WTC11 (cell line): ENCODE measurements at regions not wholly inside any gene's neighbourhood (a gene's known extent, or its start where the extent isn't known, plus 50 kb on each side); places are given as distances from the start of the nearest gene placed in this dataset.
A peak's percentile ranks its signal among the peaks of the same experiment; 100 is the strongest.

Experiments
- ATAC-seq: fragments of 200-7000 bp; cut with Tn5 transposase; 2 replicates; pipeline ENCODE4 v1.10.0; 2021; ENCODE audit warnings: mild to moderate bottlenecking, moderate library complexity
- CTCF ChIA-PET: fragments of 300-600 bp; sonication (Branson Sonifier 250); formaldehyde crosslinking; loops from one replicate; lab custom pipeline; 2021; ENCODE audit warnings: antibody characterized with exemption; lab: Charles Lee
- POLR2A ChIA-PET: fragments of 350-600 bp; sonication (Branson Sonifier 250); formaldehyde crosslinking; loops from one replicate; lab custom pipeline; 2021; ENCODE audit warnings: antibody characterized with exemption; lab: Charles Lee
- DNase-seq: peaks from one replicate; pipeline ENCODE4 v3.0.0; 2021; ENCODE audit warnings: low spot score
- H3K27ac Mint-ChIP-seq: 2 replicates; pipeline ENCODE4 v1.8.0; 2021; ENCODE audit warnings: mixed read lengths
- H3K27me3 Mint-ChIP-seq: 2 replicates; pipeline ENCODE4 v1.8.0; 2021; ENCODE audit warnings: low read depth, mild to moderate bottlenecking, moderate library complexity, mixed read lengths
- H3K36me3 Mint-ChIP-seq: 2 replicates; pipeline ENCODE4 v1.8.0; 2021; ENCODE audit warnings: mixed read lengths
- H3K4me1 Mint-ChIP-seq: 2 replicates; pipeline ENCODE4 v1.8.0; 2022; ENCODE audit warnings: mixed read lengths
- H3K4me3 Mint-ChIP-seq: 2 replicates; pipeline ENCODE4 v1.8.0; 2021; ENCODE audit warnings: mild to moderate bottlenecking, moderate library complexity, mixed read lengths
- H3K9me3 Mint-ChIP-seq: 2 replicates; pipeline ENCODE4 v1.8.0; 2021; ENCODE audit warnings: mixed read lengths
- AR ChIP-seq: fragments of 250-450 bp; sonication (Bioruptor Pico); IDR thresholded peaks from 2 replicates; pipeline ENCODE4 v1.9.0; 2021; ENCODE audit warnings: mild to moderate bottlenecking
- ATF6 ChIP-seq: sonication (generic); formaldehyde crosslinking; IDR thresholded peaks from 2 replicates; pipeline ENCODE4 v1.8.1; 2023; ENCODE audit warnings: mild to moderate bottlenecking, missing genetic modification reagents
- CTCF ChIP-seq: fragments of 200-600 bp; IDR thresholded peaks from 2 replicates; pipeline ENCODE4 v1.8.0; 2022; ENCODE audit warnings: antibody characterized with exemption
- ELF4 ChIP-seq: sonication (generic); formaldehyde crosslinking; IDR thresholded peaks from 2 replicates; pipeline ENCODE4 v1.8.1; 2022; ENCODE audit warnings: low read depth, mild to moderate bottlenecking, moderate library complexity, missing genetic modification reagents
- FOXP4 ChIP-seq: sonication (generic); formaldehyde crosslinking; IDR thresholded peaks from 2 replicates; pipeline ENCODE4 v1.8.0; 2022; ENCODE audit warnings: mild to moderate bottlenecking, missing genetic modification reagents
- HMGXB4 ChIP-seq: sonication (generic); formaldehyde crosslinking; IDR thresholded peaks from 2 replicates; pipeline ENCODE4 v1.8.1; 2023; ENCODE audit warnings: mild to moderate bottlenecking, moderate library complexity, missing genetic modification reagents
- MXD4 ChIP-seq: fragments of 250-450 bp; sonication (Bioruptor Pico); IDR thresholded peaks from 2 replicates; pipeline ENCODE4 v1.8.0; 2021; ENCODE audit warnings: mild to moderate bottlenecking, moderate library complexity, borderline replicate concordance
- PRDM15 ChIP-seq: sonication (generic); formaldehyde crosslinking; IDR thresholded peaks from 2 replicates; pipeline ENCODE4 v1.8.0; 2022; ENCODE audit warnings: missing genetic modification reagents
- TCF7 ChIP-seq: sonication (generic); formaldehyde crosslinking; IDR thresholded peaks from 2 replicates; pipeline ENCODE4 v1.8.0; 2022; ENCODE audit warnings: mild to moderate bottlenecking, low read depth, missing genetic modification reagents, moderate library complexity
- TEAD1 ChIP-seq: sonication (generic); formaldehyde crosslinking; IDR thresholded peaks from 2 replicates; pipeline ENCODE4 v1.8.0; 2022; ENCODE audit warnings: mild to moderate bottlenecking, missing genetic modification reagents
- TP53 ChIP-seq: sonication (generic); formaldehyde crosslinking; IDR thresholded peaks from 2 replicates; pipeline ENCODE4 v1.8.1; 2023; ENCODE audit warnings: mild to moderate bottlenecking, missing genetic modification reagents
- ZNF232 ChIP-seq: sonication (generic); formaldehyde crosslinking; IDR thresholded peaks from 2 replicates; pipeline ENCODE4 v1.8.0; 2022; ENCODE audit warnings: mild to moderate bottlenecking, missing genetic modification reagents
- ZNF317 ChIP-seq: sonication (generic); formaldehyde crosslinking; IDR thresholded peaks from 2 replicates; pipeline ENCODE4 v1.8.1; 2023; ENCODE audit warnings: low read depth, mild to moderate bottlenecking, moderate library complexity, missing genetic modification reagents, borderline replicate concordance
- ZNF416 ChIP-seq: fragments of 250-450 bp; sonication (Bioruptor Pico); IDR thresholded peaks from 2 replicates; pipeline ENCODE4 v1.9.0; 2021; ENCODE audit warnings: mild to moderate bottlenecking, inconsistent platforms
- ZNF512 ChIP-seq: sonication (generic); formaldehyde crosslinking; IDR thresholded peaks from 2 replicates; pipeline ENCODE4 v1.8.1; 2022; ENCODE audit warnings: missing genetic modification reagents, borderline replicate concordance

GRCh38 chr4:136203199-136203598 is 1329.1 kb downstream of the PCDH18 start:
- TF ChIP-seq TEAD1 (CRISPR knock-in tag) (peak; percentile 83; the same call in 1 of the 2 replicates), FOXP4 (peak; percentile 92; the same call in 1 of the 2 replicates), ELF4 (CRISPR knock-in tag) (no peak)
- Mint-ChIP-seq H3K27ac (no peak overlapping the region), H3K36me3 (peaks cover 20% of the 10 kb centered on the region), H3K9me3 (peaks cover 21% of the 10 kb centered on the region), H3K4me3 (no peak overlapping the region), H3K4me1 (peaks cover 7% of the 10 kb centered on the region), H3K27me3 (peaks cover 86% of the 10 kb centered on the region)
- DNase-seq (peak; percentile 26), ATAC-seq (peak; percentile 78)
- POLR2A ChIA-PET, result no interaction called here
- CTCF ChIA-PET, result no interaction called here

- ChIA-PET CTCF (no interaction called here), POLR2A (no interaction called here)
- H3K9me3 Mint-ChIP-seq, result peaks cover 21% of the 10 kb centered on the region
- TF ChIP-seq AR (CRISPR knock-in tag) (no peak), FOXP4 (no peak), CTCF (no peak), ATF6 (CRISPR knock-in tag) (no peak), PRDM15 (CRISPR knock-in tag) (no peak), TP53 (no peak), ZNF416 (CRISPR knock-in tag) (no peak), TCF7 (no peak), MXD4 (CRISPR knock-in tag) (no peak), ZNF512 (no peak), HMGXB4 (CRISPR knock-in tag) (no peak), ZNF232 (CRISPR knock-in tag) (no peak), ZNF317 (CRISPR knock-in tag) (no peak)
- TF ChIP-seq, all 79 proteins: peak for 0
- DNase-seq (no peak), ATAC-seq (no peak)
- H3K36me3 Mint-ChIP-seq, result peaks cover 20% of the 10 kb centered on the region
- no peak overlapping the region for H3K27ac Mint-ChIP-seq
- no peak overlapping the region for H3K4me3 Mint-ChIP-seq
- H3K27me3 Mint-ChIP-seq, result peaks cover 46% of the 10 kb centered on the region
- no peaks in the 10 kb centered on the region for H3K4me1 Mint-ChIP-seq
Measured at GRCh38 chr4:136198358-136198757, 1333.9 kb downstream of the PCDH18 start.
